HepG2 (cell line): ENCODE measurements at regions not wholly inside any gene's neighbourhood (a gene's known extent, or its start where the extent isn't known, plus 50 kb on each side); places are given as distances from the start of the nearest gene placed in this dataset.

ENCODE experiments used
- ARID4A ChIP-seq: sonication (generic); formaldehyde crosslinking; IDR thresholded peaks from 2 replicates; pipeline ENCODE4 v1.5.0; 2020; ENCODE audit warnings: mild to moderate bottlenecking, missing genetic modification reagents, borderline replicate concordance
- CCDC6 ChIP-seq: sonication (generic); formaldehyde crosslinking; IDR thresholded peaks from 2 replicates; pipeline ENCODE4 v1.8.1; 2022; ENCODE audit warnings: mild to moderate bottlenecking, missing genetic modification reagents, moderate library complexity
- EZH2 ChIP-seq: conservative IDR thresholded peaks from 2 replicates; pipeline ENCODE4 v1.6.1; 2012; ENCODE audit warnings: mild to moderate bottlenecking, low read depth, low read length, moderate library complexity
- HIC2 ChIP-seq: sonication (generic); formaldehyde crosslinking; IDR thresholded peaks from 2 replicates; pipeline ENCODE4 v1.9.0; 2022; ENCODE audit warnings: low read depth, missing genetic modification reagents
- NCOR1 ChIP-seq: fragments of 200-600 bp; sonication (generic); IDR thresholded peaks from 2 replicates; pipeline ENCODE4 v1.7.0; 2017; ENCODE audit warnings: antibody characterized with exemption, low read length, borderline replicate concordance
- NFAT5 ChIP-seq: sonication (generic); formaldehyde crosslinking; IDR thresholded peaks from 2 replicates; pipeline ENCODE4 v1.4.0; 2020; ENCODE audit warnings: missing genetic modification reagents
- SMAD3 ChIP-seq: sonication (generic); formaldehyde crosslinking; IDR thresholded peaks from 2 replicates; pipeline ENCODE4 v1.4.0; 2020; ENCODE audit warnings: missing genetic modification reagents
- TBP ChIP-seq: sonication (generic); formaldehyde crosslinking; IDR thresholded peaks from 2 replicates; pipeline ENCODE4 v1.5.0; 2020; ENCODE audit warnings: missing genetic modification reagents
- ZEB1 ChIP-seq: IDR thresholded peaks from 2 replicates; pipeline ENCODE4 v1.6.1; 2012; ENCODE audit warnings: mild to moderate bottlenecking, low read depth, inconsistent platforms; ENCODE audit not compliant: insufficient replicate concordance
- ZFP1 ChIP-seq: IDR thresholded peaks from 2 replicates; pipeline ENCODE4 v1.6.1; 2016
- ZFP41 ChIP-seq: sonication (generic); formaldehyde crosslinking; IDR thresholded peaks from 2 replicates; pipeline ENCODE4 v1.4.0; 2020; ENCODE audit warnings: mild to moderate bottlenecking, missing genetic modification reagents, borderline replicate concordance
- ZNF232 ChIP-seq: sonication (generic); formaldehyde crosslinking; IDR thresholded peaks from 2 replicates; pipeline ENCODE4 v1.4.0; 2020; ENCODE audit warnings: missing genetic modification reagents, borderline replicate concordance
- ZNF609 ChIP-seq: sonication (generic); formaldehyde crosslinking; IDR thresholded peaks from 2 replicates; pipeline ENCODE4 v1.4.0; 2020; ENCODE audit warnings: mild to moderate bottlenecking, missing genetic modification reagents, borderline replicate concordance
- ZNF883 ChIP-seq: sonication (generic); formaldehyde crosslinking; IDR thresholded peaks from 2 replicates; pipeline ENCODE4 v1.5.1; 2020; ENCODE audit warnings: mild to moderate bottlenecking, missing genetic modification reagents; ENCODE audit errors: not compliant biosample characterization

- TF ChIP-seq ZNF609 (CRISPR knock-in tag), result no peak
- no peak for TF ChIP-seq NCOR1
- TF ChIP-seq ZFP1, result no peak
- TF ChIP-seq ZFP41 (CRISPR knock-in tag), result no peak
- TF ChIP-seq SMAD3, result no peak
- no peak for TF ChIP-seq TBP (CRISPR knock-in tag)
- no peak for TF ChIP-seq HIC2 (CRISPR knock-in tag)
- TF ChIP-seq NFAT5 (CRISPR knock-in tag), result no peak
- no peak for TF ChIP-seq CCDC6 (CRISPR knock-in tag)
- no peak for TF ChIP-seq ZNF232 (CRISPR knock-in tag)
- no peak for TF ChIP-seq ZNF883 (CRISPR knock-in tag)
- TF ChIP-seq ZEB1, result no peak
- no peak for TF ChIP-seq EZH2
- TF ChIP-seq ARID4A (CRISPR knock-in tag), result no peak
Observed at GRCh38 chr13:109605846-109606245, 180.5 kb downstream of the IRS2 start (continued).
